Mucosa of descending colon (tissue), 3 donors: ENCODE measurements at regions not wholly inside any gene's neighbourhood (a gene's known extent, or its start where the extent isn't known, plus 50 kb on each side); places are given as distances from the start of the nearest gene placed in this dataset.

ENCODE experiments used
- ATAC-seq: fragments of 200-7000 bp; cut with Tn5 transposase; one replicate; pipeline ENCODE4 v1.9.1; 2020; ENCODE audit warnings: mild to moderate bottlenecking, moderate library complexity
- DNase-seq, 3 donors: peaks; one replicate each; pipeline ENCODE4 v3.0.0-alpha.2; 2020
- H3K36me3 ChIP-seq: fragments of 200-600 bp; one replicate; pipeline ENCODE4 v1.8.0; 2021; ENCODE audit warnings: low read depth, mild to moderate bottlenecking
- H3K4me1 ChIP-seq: fragments of 200-600 bp; one replicate; pipeline ENCODE4 v1.8.0; 2021; ENCODE audit warnings: low read depth, mild to moderate bottlenecking
- H3K4me3 ChIP-seq: fragments of 200-600 bp; one replicate; pipeline ENCODE4 v1.8.0; 2021; ENCODE audit warnings: mild to moderate bottlenecking
- H3K9me3 ChIP-seq: fragments of 200-600 bp; one replicate; pipeline ENCODE4 v1.8.0; 2021; ENCODE audit warnings: mild to moderate bottlenecking
- CTCF ChIP-seq: fragments of 200-600 bp; IDR thresholded peaks from one replicate; pipeline ENCODE4 v1.8.0; 2022; ENCODE audit warnings: antibody characterized with exemption, mild to moderate bottlenecking
- intact Hi-C, 2 donors: fragments of 100-400 bp; cut with DNase I in 1 of 2; cut with micrococcal nuclease in 1 of 2; formaldehyde crosslinking; loops; one replicate each; pipeline versions ENCODE4 v1.11.0 to v1.11.1; 2022; cut with DNase I, micrococcal nuclease
- donor health status: DM: no; HTN: no; CAD: no; lungs with moderate emphysema.
- donor health status: DM: no; HTN: no; CAD: no.
- donor health status: DM: no; HTN: yes; CAD: no.

- no peaks in the 10 kb centered on the region for H3K9me3 ChIP-seq
- intact Hi-C loops = no loop called here
- no peak for TF ChIP-seq CTCF
These were observed 850.2 kb upstream of the TMEM132C start for GRCh38 chr12:127416796-127417195.

DNA sequence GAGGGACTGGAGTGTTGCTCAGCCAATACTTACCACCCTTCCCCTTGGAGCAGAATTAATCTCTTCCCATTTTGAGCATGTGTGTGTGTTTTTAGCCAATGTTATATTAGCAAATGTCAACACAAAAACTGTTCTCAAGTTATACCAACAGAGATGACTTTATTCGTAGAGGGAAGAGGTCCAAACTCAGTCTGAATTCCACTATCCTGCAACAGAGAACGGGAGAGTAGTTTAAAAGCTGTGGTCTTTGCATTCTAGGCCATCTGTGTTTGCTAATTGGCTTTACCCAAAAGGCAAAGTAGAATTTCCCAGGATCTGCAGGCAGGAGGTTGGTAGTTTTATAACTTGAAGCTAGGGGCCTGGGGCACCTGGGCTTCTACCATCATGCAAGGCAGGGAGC is 847.9 kb upstream of the TMEM132C start:
- Histone ChIP-seq H3K36me3 (no peaks in the 10 kb centered on the region), H3K4me1 (no peaks in the 10 kb centered on the region), H3K4me3 (no peak overlapping the region), H3K9me3 (no peaks in the 10 kb centered on the region)
- no peak for TF ChIP-seq CTCF
- DNase-seq = no peak
- intact Hi-C loops = no loop called here
- ATAC-seq = no peak

More at GRCh38 chr12:127416796-127417195, 850.2 kb upstream of the TMEM132C start:
- DNase-seq = no peak
- Histone ChIP-seq H3K36me3 (no peaks in the 10 kb centered on the region), H3K4me1 (no peaks in the 10 kb centered on the region), H3K4me3 (no peak overlapping the region)
- no peak for ATAC-seq

DNA sequence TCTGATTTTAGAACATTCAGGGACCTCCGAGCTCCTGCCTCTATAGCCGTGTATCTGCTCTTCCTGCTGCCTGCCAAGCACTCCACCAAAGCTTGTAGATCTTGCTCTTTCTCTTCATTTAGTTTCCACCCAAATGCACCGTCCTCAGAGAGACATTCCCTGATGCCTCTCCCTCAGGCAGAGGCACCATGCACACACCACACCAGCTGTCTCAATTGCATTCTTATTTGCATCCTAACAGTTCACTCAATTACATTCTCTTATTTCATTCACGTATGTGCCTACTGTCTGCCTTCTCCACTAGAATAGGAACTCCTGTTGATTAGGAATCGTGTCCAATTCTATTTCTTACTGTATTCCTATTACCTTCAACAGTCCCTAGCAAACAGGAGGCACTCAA is 845.4 kb upstream of the TMEM132C start:
- DNase-seq (no peak), ATAC-seq (no peak)
- no peaks in the 10 kb centered on the region for H3K36me3 ChIP-seq
- H3K4me1 ChIP-seq = no peaks in the 10 kb centered on the region
- no peaks in the 10 kb centered on the region for H3K9me3 ChIP-seq
- TF ChIP-seq CTCF = no peak
- intact Hi-C loops = no loop called here
- H3K4me3 ChIP-seq = no peak overlapping the region

DNA sequence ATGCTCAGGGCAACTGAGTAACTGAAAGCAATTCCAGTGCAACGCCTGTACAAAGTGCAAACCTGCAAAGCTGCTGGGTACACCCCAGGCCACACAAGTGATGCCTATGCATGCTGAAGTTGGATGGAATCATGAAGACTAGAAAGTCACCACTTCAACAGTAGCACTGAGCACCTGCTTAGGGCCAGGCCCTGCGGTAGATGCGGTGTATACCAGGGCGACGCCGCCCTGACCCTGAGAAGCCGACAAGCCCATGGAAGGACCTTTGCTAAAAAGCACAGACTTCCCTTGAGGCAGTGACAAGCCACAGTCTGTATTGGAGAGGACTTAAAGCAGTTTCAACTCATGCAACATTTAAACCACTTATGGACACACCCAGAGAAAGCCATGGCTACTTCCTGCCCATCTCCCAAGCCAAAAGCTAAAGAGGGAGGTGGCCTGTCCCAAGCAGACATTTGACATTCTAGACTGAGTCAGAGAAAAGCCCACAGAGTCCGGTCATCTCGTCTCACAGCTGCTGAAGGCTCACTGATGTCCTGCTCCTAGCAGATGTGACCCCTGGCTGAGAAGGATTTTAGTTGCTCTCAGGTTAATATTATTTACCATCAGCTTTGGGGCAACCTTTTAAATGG is 843.9 kb upstream of the TMEM132C start:
- no peaks in the 10 kb centered on the region for H3K9me3 ChIP-seq
- intact Hi-C loops = no loop called here
- TF ChIP-seq CTCF = no peak

GRCh38 chr12:127425474-127425873 is 841.5 kb upstream of the TMEM132C start:
- Histone ChIP-seq H3K36me3 (no peaks in the 10 kb centered on the region), H3K4me1 (no peaks in the 10 kb centered on the region), H3K4me3 (no peak overlapping the region), H3K9me3 (no peaks in the 10 kb centered on the region)
- DNase-seq = no peak
- intact Hi-C loops = no loop called here
- ATAC-seq = no peak
- TF ChIP-seq CTCF = no peak

More for the DNA sequence above, 843.9 kb upstream of the TMEM132C start:
- ATAC-seq (no peak), DNase-seq (no peak)
- no peak overlapping the region for H3K4me3 ChIP-seq
- H3K4me1 ChIP-seq = no peaks in the 10 kb centered on the region
- no peaks in the 10 kb centered on the region for H3K36me3 ChIP-seq

GRCh38 chr12:127428420-127428819 is 838.5 kb upstream of the TMEM132C start:
- H3K4me3 ChIP-seq = no peak overlapping the region
- no peak for DNase-seq
- no peak for ATAC-seq
- H3K36me3 ChIP-seq = no peaks in the 10 kb centered on the region
- no peaks in the 10 kb centered on the region for H3K4me1 ChIP-seq
- intact Hi-C loops = no loop called here
- no peaks in the 10 kb centered on the region for H3K9me3 ChIP-seq
- TF ChIP-seq CTCF = no peak
